PFSK-1 (cell line): ENCODE measurements at regions not wholly inside any gene's neighbourhood (a gene's known extent, or its start where the extent isn't known, plus 50 kb on each side); places are given as distances from the start of the nearest gene placed in this dataset.

Source experiments
- FOXP2 ChIP-seq: optimal IDR thresholded peaks from 2 replicates; pipeline ENCODE3; 2011; ENCODE audit warnings: borderline replicate concordance, control low read depth, inconsistent platforms; ENCODE audit not compliant: insufficient read depth; ENCODE audit errors: extremely low read length, extremely low read depth
- POLR2AphosphoS5 ChIP-seq: IDR thresholded peaks from 2 replicates; pipeline ENCODE4 v1.6.1; 2012; ENCODE audit warnings: low read depth, mild to moderate bottlenecking, control low read depth, low read length, moderate library complexity
- REST ChIP-seq, 2 experiments: IDR thresholded peaks; 2 replicates each; pipeline versions ENCODE4 v1.6.1 to v1.8.0; 2011 to 2012; ENCODE audit warnings: low read depth in 2 of 2, low read length in 2 of 2, control low read depth in 1 of 2, inconsistent platforms in 1 of 2, mild to moderate bottlenecking in 1 of 2, moderate library complexity in 1 of 2; ENCODE audit not compliant: insufficient read depth in 1 of 2
- SIN3A ChIP-seq: IDR thresholded peaks from 2 replicates; pipeline ENCODE4 v1.6.1; 2012; ENCODE audit warnings: mild to moderate bottlenecking, low read length, moderate library complexity, borderline replicate concordance; ENCODE audit not compliant: insufficient read depth
- TAF1 ChIP-seq: IDR thresholded peaks from 2 replicates; pipeline ENCODE4 v1.6.1; 2012; ENCODE audit warnings: low read length, control low read depth, borderline replicate concordance; ENCODE audit not compliant: insufficient read depth

DNA sequence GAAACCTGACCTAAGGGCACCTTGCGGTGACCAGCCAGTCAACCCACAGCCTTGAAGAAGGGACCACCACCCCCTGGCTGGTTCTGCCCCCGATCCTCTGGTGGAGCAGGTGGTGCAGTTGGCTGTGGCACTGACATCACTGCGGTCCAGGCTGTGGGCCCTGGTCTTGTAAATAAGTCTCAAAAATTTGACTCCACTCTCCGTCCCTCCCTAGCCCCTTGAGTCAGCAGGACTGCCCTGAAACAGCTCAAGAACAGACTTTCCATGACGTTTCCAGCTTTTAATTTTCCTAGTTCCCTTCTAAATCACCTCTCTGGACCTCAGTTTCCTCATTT lies 134.8 kb upstream of the BOD1 start:
- no peak for TF ChIP-seq SIN3A

DNA sequence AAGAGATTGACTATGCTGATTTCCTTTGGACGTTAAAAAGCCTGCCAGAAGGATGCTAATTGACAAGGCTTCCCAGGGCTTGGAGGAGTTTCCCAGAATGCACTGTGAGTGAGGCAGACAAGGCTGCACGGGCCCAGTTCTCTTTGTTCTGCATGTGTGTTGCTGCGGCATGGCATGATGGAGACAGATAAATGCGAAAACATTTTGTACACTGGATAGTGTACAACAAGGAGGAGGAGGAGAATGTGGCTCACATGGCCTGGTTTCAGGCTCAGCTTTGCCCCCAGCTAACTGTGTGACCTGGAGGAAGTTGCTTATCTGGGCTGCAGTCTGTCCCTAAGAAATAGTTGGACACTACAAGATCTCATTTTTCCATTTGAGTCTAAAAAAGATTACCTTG lies 135.5 kb upstream of the CPEB4 start:
- TF ChIP-seq TAF1 (no peak), FOXP2 (no peak), SIN3A (no peak), POLR2AphosphoS5 (no peak), REST (IDR thresholded peaks at IDR 0.05; ENCODE audit: insufficient read depth in 1 of 2, low read depth in 2 of 2, low read length in 2 of 2) (no peak)

DNA sequence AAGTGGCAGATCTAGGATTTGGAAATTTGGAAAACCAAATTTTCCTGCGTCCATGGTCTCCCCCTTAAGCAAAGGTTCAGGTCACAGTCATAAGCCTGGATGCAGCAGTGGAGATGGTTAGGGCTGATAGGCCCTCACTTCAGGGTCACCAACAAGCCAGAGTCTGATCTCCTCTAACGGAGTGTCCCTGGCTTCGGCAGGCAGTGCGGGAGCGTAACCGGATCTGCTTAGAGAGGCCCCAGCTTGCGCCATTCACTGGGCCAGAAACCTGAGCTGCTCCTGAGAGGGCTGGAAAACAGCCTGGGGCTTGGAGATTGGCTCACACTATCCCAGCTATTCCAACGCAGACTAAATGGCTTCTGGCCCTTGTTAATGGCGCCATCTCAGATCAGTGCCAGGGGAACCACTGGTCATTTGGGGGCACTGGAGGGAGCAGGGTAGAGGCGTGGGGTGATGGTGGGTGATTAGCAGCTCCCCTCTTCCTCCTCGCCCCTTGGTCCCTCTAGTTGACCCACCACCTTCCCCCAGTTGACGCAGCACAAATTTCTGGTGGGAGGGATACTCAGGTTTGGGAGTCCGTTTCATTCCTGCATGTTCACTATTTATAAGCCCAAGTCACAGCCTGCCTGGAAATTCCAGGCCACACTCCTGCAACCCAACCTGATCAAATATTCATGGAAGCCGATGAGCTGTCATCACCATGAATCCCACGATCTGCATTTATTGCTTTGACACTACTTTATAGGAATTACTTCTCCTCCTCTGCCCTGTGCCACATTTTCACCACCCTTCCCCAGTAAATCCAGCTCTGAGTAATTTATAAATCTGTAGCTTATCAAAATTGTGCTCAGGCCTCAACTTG lies 134.6 kb upstream of the CPEB4 start:
- TF ChIP-seq FOXP2 (peak; percentile 69), REST (IDR thresholded peaks at IDR 0.05; ENCODE audit: insufficient read depth in 1 of 2, low read depth in 2 of 2, low read length in 2 of 2) (no peak)

GRCh38 chr5:173755319-173755718 lies 132.8 kb upstream of the CPEB4 start:
- TF ChIP-seq REST (IDR thresholded peaks at IDR 0.05; ENCODE audit: insufficient read depth in 1 of 2, low read depth in 2 of 2, low read length in 2 of 2) (no peak), FOXP2 (no peak), TAF1 (no peak), POLR2AphosphoS5 (no peak), SIN3A (no peak)

GRCh38 chr5:173757403-173758209 lies 130.5 kb upstream of the CPEB4 start:
- no peak for TF ChIP-seq POLR2AphosphoS5
- no peak for TF ChIP-seq REST (IDR thresholded peaks at IDR 0.05; ENCODE audit: insufficient read depth in 1 of 2, low read depth in 2 of 2, low read length in 2 of 2)
- no peak for TF ChIP-seq SIN3A
- no peak for TF ChIP-seq FOXP2
- TF ChIP-seq TAF1: no peak
